Upper lobe of left lung (tissue), 4 donors: ENCODE measurements at regions not wholly inside any gene's neighbourhood (a gene's known extent, or its start where the extent isn't known, plus 50 kb on each side); places are given as distances from the start of the nearest gene placed in this dataset.

ENCODE experiments used
- CTCF ChIP-seq, 6 experiments: fragments of 450-650 bp in 4 of 6; fragments of 200-600 bp in 2 of 6; sonication (generic) in 2 of 6; IDR thresholded peaks; one replicate each; pipeline ENCODE4 v1.5.1; 2016 to 2019; ENCODE audit warnings: antibody characterized with exemption in 6 of 6
- POLR2A ChIP-seq, 4 donors: fragments of 450-650 bp; IDR thresholded peaks; one replicate each; pipeline ENCODE4 v1.5.1; 2016 to 2017; ENCODE audit warnings: antibody characterized with exemption in 4 of 4, mild to moderate bottlenecking in 2 of 4

DNA sequence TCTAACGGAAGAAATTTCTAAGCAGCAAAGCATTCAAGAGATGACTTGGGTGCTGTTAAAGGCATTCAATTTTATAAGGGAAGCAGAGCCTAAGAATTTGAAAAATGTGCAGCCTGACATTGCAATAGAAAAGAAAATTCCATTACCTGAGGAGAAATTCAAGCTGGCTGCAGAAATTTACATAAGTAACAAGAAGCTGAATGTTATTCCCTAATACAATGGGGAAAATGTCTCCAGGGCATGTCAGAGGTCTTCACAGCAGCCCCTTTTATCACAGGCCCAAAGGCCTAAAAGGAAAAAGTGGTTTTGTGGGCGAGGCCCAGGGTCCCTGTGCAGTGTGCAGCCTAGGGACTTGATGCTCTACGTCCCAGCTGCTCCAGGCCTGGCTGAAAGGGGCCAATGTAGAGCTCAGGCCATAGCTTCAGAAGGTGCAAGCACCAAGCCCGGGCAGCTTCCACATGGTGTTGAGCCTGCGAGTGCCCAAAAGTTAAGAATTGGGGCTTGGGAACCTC lies 306.7 kb downstream of the RDH14 start:
- TF ChIP-seq CTCF (IDR thresholded peaks at IDR 0.05): no peak
- no peak for TF ChIP-seq POLR2A (IDR thresholded peaks at IDR 0.05)
